Inflammatory macrophage treated with lipopolysaccharide for 1 hour (primary cell): ENCODE measurements at regions not wholly inside any gene's neighbourhood (a gene's known extent, or its start where the extent isn't known, plus 50 kb on each side); places are given as distances from the start of the nearest gene placed in this dataset.

Source experiments
- DNase-seq, 2 donors: peaks; one replicate each; pipeline ENCODE4 v3.0.0-alpha.2; 2020 to 2022

DNA sequence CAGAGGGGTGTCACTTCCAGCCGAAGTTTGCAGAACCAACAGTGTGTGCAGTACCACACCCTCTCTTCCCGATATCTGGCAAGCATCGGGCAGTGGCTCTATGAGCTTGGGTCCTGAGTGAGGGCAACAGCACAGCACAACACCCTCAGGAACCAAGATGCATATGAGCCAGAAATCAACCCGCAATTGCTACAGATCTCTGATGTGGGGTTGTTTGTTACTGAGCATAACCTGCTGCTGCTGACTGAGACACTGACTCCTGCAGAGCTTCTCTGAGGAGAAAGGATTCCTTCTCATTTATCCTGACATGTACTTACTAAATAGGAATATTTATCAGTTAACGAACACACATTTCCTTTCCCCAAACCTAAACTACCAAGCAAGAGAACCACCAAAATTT is 218.3 kb downstream of the RBFOX3 start:
- no peak for DNase-seq

DNA sequence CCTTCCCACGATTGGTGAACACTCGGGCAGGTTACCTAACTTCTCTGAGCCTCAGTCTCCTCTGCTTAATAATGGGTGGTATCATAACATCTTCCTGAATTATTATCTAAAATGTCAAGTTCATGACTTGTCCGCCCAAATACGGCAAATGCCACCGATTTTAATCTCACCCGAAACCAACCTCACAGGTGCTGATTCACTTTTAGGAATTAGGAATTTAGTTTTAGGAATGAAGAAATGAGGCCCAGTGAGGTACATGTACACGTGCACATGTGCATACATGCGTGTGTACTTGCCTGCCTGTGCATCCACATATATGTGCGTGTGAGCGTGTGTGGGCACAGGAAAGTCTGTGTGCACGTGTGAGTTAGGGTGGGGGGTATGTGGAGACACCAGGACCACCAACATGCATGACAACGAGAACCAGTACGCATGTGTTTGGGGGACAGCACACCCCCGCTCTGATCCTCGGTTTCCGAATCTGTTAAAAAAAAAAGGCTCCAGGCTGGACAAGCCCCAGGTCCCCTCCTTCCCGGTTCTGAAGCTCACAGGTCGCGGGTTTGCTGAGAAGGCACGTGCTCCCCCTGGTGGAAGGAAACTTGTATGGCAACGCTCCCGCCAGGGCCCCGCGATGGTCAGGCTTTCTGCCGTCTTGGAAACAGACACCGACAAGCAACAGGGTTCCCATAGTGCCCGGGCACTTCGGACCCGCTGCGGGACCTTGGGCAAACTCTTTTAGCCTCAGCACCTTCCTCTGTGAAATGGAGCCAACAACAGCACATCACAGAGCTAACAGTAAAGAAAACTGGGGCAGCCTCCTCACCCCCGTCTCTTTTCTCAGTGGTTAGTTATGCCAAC is 219.2 kb downstream of the RBFOX3 start:
- peak; percentile 7 to 85 for DNase-seq

DNA sequence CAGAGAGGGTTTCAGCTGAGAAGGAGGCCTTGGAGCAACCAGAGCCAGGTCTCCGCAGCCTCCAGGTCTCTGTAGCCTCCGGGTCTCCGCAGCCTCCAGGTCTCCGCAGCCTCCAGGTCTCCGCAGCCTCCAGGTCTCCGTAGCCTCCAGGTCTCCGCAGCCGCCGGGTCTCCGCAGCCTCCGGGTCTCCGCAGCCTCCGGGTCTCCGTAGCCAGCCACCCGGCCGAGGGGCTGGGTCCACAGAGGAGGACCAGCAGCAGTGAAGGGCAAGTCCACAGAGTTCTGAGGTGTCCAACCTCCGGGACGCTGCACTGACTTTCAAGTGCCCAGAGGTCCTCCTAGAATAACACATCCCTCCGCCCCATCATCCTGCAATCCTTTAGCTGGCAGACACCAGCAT is 221.0 kb downstream of the RBFOX3 start:
- DNase-seq = no peak

DNA sequence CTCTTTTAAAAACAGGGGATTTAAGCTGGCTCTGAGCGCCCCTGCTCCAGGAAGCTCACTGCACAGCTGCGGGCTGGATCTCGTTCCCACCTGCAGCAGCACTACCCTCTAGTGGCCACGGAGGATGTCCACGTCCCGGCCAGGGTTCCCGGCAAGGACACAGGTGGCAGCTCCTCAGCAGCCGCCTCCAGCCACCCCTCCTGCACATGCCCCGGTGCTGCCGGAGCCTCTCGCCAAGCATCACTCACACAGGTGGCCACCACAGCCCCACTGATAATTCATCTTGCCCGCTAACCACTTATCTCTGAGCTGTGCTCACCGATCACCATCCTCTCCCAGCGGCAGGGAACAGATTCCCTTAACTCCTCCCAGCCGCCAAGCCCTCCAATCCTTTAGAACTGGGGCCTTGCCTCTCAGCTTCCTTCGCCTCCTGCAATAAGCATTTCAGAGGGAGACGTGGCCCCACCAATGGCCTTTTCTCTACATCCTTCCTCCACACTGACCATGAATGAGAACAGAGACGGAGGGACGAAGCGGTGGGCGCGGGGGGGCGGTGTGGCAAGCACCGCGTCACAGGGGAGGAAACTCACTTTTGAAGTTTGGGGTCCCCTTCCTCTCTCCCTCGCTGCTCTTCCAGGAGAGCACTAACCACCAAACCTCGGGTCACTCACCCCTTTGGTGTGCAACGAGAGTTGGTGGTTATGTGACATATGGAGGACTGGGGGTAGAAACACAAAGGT is 222.1 kb downstream of the RBFOX3 start:
- peak in 1 of 2 donors; percentile 2 for DNase-seq

DNA sequence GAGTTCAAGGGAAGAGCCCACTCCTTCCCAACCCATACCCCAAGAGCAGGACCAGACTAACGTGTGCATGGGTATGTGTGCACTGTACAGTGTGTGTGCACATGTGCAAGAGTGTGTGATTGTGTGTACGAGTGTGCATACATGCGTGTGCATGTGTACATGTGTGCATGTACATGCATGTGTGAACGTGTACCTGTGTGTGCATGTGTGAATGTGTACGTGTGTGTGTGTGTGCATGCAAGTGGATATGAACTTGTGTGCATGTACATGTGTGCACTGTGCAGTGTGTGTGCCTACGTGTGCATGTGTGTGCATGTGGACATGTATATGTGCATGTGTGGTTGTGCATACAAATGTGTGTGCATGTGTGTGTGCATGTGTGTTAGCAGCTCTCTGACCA is 223.1 kb downstream of the RBFOX3 start:
- no peak for DNase-seq

DNA sequence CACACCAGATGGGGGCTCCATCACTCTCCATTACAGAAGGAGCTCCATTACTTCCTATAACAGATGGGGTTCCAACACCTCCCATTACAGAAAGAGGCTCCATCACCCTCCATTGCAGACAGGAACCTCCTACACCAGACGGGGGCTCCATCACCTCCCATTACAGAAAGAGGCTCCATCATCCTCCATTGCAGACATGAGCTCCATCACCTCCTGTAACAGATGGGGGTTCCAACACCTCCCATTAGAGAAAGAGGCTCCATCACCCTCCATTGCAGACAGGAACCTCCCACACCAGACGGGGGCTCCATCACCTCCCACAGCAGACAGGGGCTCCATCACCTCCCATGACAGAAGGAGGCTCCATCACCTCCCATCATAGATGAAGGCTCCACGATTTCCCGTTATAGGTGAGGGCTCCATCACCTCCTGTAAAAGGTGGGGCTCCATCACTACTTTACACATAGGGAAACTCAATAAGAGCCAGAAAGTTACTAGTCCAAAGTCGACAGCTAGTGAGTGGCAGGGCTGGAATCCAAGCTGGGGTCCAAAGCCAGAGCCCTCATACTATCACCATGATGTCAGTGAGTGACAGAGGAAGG is 224.8 kb downstream of the RBFOX3 start:
- DNase-seq = no peak

DNA sequence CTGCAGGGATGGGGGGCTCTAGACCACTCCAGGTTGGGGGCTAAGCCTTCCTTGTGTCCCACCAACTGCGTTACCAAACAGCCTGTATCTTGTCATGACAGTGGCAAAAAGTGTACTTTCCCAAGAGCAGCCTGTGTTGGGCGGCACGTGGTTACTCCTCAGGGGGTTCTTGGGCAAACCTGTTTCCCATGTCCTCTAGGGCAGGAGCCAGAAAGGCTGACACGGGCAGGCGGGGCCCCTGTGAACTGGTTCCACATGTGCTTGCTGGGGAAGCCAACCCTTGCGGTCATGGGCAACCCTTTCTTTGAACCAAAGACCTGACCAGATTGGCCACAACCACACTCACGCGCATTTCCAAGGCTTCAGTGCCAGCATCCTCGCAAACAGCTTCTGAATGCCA is 228.5 kb downstream of the RBFOX3 start:
- no peak for DNase-seq

DNA sequence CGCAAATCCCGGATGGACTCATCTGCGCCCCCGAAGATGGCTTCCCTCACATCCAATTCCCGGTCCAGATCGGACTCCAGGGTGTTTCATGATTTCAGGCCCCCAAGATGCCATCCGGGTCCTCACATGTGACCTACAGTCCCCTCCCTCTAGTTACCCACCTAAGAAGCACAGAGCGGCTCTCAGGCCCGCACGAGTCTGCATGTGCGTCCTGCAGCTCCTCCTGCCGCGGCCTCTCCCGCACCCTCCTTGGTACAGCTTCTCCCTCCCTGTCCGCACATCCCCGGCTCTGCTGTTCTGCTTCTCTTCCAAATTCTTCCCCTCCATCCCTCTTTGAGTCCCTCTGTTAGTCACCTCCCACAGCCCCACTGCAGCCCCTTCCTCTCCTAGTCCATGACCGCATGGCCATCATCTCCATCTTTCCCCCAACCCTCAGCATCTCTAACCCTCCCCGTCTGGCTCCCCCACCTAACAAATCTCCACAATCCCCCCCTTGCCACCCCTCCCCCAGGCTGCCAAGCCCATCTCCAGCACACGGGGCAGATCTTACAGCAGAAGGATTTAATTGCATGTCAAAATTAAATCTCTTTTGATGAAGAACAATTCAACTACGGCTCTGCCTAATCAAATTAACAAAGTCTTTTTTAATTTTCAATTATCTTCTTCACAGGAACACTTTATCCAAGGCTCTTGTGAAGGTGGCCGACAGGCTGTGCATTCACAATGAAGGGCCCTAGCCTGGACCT is 231.0 kb downstream of the RBFOX3 start:
- DNase-seq = no peak

DNA sequence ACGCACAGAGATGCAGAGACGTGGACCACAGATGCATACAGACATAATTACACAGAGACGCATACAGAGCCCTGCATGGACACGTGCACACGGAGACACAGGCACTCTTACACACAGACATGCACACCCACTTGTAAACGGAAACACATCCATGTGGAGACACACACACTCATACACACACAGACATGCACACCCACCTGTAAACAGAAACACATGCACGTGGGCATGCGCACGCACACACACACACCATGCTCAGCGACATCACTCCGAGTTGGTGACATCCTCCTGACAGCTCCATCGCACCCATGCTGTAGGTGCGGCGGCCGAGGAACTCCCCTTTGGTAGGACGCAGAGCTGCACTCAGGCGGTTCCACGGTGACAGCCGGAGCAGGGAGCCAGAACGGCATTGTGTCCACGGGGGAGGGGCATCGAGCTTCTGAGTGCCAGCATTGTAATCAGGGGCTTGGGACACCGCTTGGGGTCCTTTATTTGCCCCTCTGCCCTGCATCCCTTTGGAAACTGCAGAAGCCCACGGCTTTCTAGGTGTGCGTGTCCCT is 233.5 kb downstream of the RBFOX3 start:
- no peak for DNase-seq

DNA sequence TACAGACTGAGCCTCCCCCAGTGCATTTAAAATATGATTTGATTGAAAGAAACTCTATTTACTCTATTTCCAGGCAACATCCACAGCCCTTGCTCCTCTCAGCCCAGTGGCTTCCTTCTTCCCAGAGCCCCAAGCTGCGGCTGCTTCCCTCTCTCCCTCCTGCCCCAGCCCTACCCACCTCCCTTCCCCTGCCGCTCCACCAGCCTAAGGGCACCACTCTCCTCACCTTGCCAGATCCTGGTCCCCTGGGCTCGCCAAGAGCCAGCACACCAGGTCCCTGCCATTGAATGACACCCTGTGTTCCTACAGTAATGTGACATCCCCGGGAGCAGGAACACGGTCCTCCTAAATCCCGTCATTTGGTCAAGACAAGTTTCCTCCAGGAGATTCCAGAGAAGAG is 236.0 kb downstream of the RBFOX3 start:
- no peak for DNase-seq

DNA sequence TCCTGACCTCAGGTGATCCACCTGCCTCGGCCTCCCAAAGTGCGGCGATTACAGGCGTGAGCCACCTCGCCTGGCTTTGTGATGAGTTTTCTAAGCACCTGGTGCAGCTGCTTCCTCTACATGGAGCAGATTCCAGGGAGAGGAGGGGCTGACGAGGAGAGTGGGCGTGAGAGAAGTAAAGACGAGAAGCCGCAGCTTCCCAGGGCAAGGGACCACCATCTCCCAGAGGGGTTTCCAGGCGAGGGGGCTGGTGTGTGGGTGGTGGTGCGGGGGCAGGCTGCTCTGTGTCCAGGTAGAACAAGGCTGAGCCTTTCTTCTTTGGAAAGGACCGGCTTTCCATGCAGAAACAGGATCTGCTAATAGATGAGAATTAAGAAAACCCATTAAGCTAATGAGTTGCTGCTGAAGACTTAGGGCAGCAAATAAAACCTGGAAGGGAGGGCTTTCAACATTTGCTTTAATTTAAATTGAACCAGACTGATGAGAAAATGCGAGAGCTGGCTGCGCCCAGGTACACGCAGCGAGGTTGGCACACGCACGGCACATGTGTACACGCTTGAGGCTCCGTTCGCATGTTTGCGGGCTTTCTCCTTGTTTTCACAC is 236.7 kb downstream of the RBFOX3 start:
- DNase-seq = no peak

DNA sequence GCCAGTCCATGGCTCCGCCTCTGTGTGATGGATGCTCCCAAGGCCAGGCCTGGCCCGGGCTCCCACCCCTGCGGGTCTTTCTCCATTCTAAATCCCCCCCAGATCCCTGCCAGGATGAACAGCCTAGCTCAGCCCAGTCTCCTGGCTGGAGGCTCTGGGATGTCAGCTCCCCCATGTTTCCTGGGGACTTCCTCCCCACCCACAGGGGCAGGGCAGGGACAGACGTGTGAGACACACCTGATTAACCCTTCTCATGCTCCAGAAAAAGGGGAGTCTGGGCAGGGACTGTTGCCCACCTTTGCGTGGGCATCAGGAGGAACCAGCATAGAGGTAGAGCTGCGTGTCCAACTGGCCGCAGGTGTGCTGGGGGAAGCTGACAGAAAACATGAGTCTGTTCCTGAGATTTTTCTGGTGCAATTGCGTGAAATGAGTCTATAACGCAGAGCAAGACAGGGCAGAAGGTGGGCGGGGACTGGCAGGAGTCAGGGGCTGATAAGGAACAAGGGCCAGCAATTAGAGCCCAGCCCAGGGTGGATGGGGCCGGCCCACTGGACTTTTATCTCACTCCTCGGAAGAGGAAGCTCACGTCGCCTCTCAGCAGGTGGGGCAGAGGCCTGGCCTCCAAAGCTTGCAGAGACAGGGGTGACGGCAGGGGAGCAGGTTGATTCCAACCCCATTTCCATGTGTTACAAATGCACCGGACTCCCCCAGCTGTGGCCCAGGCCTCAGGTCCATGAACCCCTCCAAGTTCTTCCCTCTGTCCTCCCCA is 238.2 kb downstream of the RBFOX3 start:
- no peak for DNase-seq

DNA sequence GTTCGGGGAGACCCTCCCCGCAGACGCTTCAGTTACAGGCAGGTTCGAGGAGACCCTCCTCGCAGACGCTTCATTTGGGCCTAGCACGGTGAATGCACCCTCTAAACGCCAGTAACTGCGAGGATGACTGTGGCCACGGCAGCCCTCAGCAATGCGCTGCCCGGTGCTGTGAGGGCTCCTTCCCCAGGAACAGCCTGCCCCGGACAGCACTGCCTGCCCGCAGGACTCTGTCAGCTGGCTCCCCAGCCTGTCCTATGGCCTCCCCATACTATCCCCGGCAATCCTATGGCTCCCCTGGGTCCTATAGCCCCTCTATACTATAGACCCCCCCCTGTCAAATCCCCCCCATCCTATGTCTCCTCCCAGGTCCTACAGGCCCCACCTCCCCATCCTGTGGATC is 238.9 kb downstream of the RBFOX3 start:
- DNase-seq = no peak

DNA sequence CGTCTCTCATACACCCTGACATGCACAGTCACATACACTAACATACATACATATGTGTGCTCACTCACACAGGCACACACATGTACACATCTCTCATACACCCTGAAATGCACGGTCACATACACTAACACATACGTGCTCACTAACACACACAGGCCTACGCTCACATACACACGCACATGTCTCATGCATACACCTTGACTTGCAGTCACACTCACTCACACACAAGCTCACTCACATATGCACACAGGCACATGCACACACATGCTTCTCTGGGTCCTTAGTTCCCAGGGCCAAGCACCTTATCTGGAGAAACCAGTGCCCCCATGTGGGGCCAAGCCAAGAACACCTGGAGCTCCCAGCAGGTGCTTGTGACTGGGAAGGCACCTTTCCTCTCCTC is 240.3 kb downstream of the RBFOX3 start:
- no peak for DNase-seq

DNA sequence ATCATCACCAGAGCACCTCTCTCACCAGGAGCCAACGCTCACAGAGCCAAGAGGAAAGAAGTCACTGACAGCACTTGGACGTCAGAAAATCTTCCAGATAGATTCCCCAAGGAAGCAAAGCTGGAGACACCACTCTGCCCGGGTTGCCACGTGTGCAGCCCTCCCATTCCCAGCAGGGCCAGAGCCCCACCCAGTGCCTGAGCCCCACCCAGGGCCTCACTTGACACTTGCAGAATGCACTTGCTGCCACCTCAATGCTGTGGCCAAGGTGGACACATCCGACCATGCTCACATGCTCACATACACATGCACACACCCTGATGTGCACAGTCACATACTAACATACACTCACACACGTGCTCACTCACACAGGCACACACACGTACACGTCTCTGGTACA is 240.7 kb downstream of the RBFOX3 start:
- no peak for DNase-seq

DNA sequence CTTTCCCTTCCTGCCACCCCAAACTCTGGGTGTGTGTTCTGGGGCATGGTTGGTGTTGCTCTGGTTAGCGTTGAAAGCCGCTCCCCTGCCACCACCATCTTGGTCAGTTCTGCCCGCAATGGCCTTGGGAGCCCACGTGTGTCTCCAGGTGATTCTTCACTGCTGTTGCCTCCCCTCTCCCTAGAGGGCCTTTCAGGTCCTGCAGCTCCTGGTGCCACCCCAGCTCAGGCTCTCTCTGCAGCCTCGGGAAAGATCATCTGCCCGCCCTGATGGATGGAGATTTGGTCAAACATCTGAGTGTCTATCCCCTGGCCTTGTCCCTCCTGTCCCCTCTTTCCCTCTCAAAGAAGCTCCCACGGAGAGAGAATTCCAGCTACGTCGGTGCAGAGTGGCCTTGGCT is 241.3 kb downstream of the RBFOX3 start:
- no peak for DNase-seq

DNA sequence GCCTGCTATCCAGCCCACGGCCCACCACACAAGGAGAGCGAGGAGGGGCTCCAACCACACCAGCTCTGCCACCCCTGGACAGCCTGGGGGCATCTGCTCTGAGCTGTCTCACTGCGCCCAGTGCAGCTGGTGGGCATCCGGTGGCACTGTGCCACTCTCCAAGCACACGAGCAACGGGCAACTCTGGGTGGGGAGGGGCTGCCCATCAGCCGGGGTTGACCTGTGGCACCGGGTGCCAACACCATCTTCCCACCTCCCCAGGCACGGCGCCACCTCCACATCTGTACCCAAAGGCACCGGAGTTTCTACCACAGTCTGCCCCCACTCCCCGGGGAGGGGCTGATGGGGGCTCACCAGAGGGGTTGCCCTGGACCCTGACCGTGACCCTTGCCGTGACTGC is 241.8 kb downstream of the RBFOX3 start:
- no peak for DNase-seq

DNA sequence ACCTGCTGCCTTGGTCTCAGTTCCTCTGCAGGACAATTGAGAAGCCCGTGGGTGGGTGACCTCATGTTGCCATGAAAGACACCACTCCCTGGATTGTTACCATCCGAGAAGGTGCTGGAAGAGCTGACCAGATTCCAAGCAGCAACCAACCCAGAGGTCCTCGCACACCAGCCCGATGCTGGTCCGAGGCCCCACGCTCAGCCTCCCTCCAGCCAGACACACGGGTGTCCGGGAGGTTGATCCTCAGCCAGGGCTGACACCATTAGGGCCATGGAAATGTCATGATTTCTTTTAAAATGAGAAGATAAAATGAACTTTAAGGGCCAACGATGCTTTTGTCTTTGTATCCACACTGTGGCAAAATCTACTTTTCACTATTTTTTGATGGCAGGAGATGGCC is 242.3 kb downstream of the RBFOX3 start:
- DNase-seq = no peak

DNA sequence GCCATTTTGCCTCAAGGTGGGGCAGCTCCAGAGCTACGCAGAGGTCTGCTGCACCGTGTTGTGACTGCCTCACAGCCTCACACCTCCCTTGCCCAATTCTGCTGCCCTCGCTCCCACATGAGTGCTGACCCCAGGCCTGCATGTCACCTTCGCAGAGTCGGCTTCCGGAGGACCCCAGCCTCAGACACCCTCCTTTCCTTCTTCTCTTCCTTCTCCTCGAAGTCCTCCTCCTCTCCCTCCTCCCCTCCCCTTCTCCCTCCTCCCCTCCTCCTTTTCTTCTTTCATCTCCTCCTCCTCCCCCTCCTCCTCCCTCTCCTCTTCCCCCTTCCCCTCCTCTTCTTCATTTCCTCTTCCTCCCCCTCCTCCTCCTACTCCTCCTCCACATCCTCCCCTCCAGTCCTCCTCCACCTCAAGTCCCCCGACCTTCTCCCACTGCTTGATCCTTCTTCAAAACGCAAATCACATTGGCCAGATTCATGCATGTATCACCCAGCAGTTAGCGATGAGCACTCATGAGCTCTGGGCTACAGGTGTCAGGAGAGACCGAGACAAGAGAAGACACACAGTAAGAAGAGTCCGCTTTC is 243.8 kb downstream of the RBFOX3 start:
- no peak for DNase-seq

DNA sequence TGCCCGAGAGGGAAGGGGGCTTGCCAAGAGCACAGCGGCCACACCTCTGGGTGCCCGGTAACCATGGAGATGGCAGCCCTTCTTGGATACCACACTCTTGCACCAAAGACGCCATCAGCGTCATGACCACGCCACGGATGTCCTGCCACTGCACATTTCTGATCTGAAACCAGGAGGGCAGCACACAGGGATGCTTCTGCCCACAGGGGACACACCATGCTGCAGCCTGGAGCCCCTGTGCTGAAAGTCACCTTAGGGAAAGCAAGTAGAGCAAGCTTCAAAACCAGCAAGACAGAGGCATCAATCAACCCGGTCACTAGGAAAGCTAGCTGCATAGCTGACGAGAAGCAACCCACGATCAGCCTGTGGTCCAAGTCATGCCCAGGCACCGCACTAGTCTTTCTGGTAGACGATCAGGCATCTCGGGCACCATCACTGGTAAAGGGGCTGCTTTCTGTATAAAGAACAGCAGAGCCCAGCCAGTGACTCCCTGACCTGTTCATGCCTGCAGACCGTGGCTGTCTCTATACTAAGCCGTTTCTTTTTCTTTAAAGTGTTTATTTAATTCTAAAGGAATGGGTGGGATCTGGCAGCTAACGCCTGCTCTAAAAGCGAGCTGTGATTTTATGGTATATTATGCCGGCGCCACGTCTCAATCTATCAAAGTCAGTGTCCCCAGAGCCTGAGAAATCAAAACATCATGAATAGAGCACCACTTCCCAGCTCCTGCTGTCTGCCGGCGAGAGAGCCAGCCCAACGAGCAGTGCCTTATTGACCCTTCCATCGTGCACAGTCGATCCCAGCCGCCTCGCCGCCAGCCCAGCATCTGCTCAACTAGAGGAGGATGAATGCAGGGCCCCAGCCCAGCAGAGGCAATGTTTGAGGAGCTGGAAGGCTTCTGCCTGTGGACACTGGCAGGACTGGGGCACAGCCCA is 244.7 kb downstream of the RBFOX3 start:
- no peak for DNase-seq
